HG03439 (cell line): ENCODE measurements at regions not wholly inside any gene's neighbourhood (a gene's known extent, or its start where the extent isn't known, plus 50 kb on each side); places are given as distances from the start of the nearest gene placed in this dataset.

Experiments
- ATAC-seq: cut with Tn5 transposase; IDR thresholded peaks from one replicate; pipeline ENCODE4 v1.9.1; 2021; ENCODE audit warnings: mild to moderate bottlenecking, moderate library complexity; ENCODE audit not compliant: unreplicated experiment

DNA sequence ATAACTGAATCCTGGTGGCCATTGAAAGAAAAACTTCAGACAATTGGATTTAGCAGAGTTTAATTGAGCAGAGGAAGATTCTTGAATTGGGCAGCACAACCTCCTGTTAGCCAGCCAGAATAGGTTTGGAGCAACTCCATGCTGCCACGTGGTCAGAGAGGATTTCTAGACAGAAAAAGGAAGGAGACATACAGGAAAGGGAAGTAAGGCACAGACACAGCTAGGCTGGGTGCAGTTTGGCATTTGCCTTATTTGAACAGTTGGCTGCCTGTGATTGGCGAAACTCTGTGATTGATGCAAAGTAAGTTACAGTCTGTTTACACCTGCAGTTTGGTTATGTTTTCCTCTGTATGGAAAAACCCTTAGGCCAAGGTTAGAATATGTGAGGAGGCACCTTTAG, 85.8 kb upstream of the SPATA13 start:
- ATAC-seq, result no peak

DNA sequence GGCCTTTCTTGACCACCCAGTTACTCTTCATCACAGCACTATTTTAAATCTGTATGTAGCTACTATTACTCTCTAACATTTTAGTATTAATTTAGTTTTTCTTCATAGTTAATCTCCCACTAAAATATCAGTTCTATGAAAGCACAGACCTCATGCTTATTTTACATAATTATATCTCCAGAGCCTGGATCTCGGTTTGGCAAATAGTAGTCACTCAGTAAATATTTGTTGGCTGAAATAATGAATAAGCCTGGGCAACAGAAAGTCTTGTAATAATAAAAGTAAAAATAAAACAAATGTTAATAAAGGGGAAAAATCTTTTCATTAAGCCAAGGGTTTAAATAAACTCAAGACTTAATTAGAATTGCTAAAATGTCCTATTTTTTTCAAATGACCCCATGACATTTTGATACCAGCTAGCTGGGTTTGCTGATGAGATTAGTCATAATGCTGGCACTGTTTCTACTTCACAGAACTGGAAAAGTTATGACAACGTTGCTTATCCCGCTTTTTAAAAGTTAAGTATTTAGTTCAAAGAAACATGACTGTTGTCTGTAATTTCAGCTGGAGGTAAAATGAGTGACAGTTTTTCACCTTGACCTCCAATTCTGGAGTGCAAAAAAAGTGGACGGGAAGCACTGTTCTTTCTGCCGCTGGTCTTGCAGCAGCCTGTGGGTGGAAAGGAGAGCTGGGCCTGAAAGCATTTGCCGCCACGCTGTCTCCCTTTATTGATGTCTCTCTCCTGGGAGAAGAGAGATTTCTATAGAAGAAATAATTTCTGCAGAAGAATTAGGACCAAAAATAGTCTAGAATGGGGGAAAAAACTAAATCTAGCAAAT, 85.2 kb upstream of the SPATA13 start:
- no peak for ATAC-seq

DNA sequence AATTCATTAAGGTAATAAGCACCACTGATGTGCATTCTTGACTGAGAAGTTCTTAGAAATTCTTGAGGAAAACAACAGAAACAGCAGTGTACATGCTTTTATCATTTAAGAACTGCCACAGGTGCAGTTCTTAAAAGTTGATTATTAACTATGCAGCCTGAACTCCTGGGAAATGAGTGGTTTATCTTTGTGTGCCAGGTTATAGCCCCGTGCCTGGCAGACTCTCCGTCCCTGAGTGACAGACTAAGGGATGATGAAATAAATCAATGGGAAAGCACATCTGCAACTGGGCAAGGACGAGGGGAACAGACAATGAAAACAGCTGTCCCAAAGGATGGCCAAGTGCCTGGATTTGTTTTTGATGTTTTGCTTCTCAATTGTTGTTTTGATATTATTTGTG, 84.4 kb upstream of the SPATA13 start:
- no peak for ATAC-seq

GRCh38 chr13:24076636-24077035, 83.9 kb upstream of the SPATA13 start:
- ATAC-seq, result no peak

DNA sequence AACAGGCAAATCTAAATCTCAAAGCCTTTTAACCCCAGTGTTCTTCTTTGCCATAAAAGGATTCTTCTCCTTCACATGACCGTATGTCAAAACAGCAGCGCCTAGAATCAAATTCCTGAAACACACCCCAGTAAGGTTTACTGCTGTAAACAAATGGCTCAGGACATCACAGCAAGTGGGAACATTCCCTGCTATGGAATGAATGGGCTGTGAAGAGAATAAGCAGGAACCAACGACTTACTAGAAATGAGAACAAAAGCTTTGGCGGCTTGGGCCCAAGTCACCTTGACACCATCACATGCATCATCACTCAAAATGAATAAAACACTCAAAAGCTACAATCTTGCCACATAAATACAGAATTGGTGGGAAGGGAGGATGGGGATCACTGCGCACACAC, 80.4 kb upstream of the SPATA13 start:
- no peak for ATAC-seq

DNA sequence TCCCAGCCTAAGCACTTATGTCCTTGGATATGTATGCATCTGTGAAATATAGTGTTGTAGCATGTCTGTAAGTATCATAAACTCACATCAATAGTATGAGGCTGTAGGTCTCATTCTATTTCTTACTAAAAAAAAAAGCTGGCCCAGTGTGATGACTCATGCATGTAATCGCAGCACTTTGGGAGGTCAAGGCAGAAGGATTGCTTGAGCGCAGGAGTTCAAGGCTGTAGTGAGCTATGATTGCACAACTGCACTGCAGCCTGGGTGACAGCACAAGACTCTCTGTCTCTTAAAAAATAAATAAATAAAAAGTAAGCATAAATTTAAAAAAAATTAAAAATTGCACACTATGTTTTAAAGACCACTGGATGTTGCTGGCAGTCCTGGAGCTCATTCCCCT, 79.1 kb upstream of the SPATA13 start:
- ATAC-seq, result no peak

- ATAC-seq, result no peak
Measured at GRCh38 chr13:24083141-24083540, 77.4 kb upstream of the SPATA13 start.

- no peak for ATAC-seq
Measured at GRCh38 chr13:24083722-24084421, 76.6 kb upstream of the SPATA13 start.

DNA sequence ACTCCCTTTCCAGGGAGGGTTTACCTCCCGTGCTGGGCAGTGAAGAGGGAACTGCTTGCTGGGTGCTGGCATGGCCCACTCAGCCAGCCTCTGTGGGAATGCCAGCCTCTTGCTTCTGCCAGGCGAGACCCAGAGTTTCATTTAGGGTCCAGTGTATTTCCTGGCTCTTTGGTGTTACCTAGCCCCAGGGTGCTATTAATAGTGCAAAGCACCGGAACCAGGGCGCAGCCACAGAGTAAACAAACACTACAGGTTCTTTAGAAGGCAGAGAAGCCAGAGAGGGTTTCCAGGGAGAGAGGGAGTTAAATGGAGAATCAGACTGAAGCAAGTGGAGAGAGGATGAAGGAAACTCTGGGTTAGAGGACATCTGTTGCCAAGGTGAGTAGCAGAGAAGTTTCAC, 74.9 kb upstream of the SPATA13 start:
- ATAC-seq, result no peak

DNA sequence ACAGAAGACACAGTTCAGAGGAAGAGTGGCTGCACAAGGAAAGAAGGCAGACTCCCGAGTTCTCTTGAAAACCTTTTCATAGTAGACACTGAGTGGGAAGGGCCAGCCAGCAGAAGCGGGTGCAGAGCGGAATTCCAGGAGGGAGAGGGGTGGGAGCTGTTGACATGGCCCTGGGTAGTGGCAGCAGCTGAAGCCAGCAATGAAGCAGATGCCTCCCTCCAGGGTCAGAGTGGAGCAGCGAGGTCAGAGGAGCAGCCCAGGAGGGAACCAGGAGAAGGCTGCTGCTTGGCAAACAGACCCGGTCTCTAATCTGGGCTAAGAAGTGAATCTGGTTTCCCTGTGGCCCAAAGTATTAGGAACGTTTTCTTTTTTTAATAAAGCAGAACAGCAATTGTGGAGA, 73.9 kb upstream of the SPATA13 start:
- no peak for ATAC-seq

GRCh38 chr13:24087605-24088225, 72.8 kb upstream of the SPATA13 start:
- no peak for ATAC-seq

DNA sequence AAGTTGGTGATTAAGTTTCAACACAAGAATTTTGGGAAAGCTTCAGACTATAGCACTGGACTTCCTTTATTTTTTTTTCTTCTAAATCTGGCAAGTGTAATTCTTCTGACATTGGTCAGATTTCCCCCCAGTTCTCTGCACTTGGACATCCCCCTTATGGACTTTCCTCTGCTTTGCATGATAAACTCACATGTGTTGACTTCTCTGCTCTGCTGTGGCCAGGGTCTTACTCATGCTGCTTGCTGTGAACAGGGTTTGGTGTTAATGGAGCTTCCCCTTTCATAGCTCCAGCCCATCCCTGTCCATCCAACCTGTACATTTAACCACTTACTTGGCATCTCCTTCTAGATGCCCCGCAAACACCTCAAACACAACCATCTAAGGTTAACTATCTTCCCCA, 70.5 kb upstream of the SPATA13 start:
- no peak for ATAC-seq

- no peak for ATAC-seq
Measured at GRCh38 chr13:24091080-24091479, 69.4 kb upstream of the SPATA13 start.

GRCh38 chr13:24092108-24092507, 68.4 kb upstream of the SPATA13 start:
- ATAC-seq, result no peak

GRCh38 chr13:24093047-24093446, 67.5 kb upstream of the SPATA13 start:
- ATAC-seq, result no peak

- peak; percentile 4 for ATAC-seq
Measured at GRCh38 chr13:24096659-24097058, 63.9 kb upstream of the SPATA13 start.

DNA sequence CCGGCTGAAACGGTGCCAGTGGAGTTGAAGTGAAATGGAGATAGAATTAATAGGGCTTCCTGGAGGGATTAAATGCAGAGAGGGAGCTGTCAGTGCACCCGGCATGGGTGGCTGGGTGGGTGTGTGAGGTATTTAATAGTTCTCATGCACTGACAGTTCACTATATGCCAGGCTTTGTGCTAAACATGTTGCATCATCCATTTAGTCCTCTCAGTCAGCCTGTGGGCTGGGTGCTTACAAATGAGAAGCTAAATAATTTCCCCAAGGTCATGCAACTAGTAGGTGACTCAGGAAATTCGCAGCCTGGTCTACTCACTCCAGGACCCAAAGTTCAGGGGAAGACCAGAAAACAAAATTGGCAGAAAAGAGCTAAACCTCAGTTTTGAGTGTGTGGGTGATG, 63.5 kb upstream of the SPATA13 start:
- peak; percentile 61 for ATAC-seq

- no peak for ATAC-seq
Measured at GRCh38 chr13:24097667-24098066, 62.9 kb upstream of the SPATA13 start.

DNA sequence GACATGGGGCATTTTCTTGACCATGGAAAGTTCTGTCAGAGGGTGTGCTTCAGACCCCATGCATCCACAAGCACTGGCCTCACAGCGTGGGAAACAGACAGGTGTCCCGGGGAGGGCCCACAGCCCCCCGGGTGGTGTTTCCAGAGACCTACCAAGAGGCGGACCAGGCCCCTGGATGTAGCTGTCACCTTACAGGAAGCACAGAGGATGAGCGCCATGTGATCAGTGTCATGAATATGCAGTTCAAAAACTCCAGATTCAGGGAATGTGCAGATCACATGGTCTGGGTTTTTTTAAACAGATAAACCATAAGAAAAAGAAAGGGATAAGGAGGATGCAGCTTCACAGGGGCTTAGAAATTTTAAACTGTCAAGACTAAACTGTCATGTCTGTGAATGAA, 61.0 kb upstream of the SPATA13 start:
- no peak for ATAC-seq

DNA sequence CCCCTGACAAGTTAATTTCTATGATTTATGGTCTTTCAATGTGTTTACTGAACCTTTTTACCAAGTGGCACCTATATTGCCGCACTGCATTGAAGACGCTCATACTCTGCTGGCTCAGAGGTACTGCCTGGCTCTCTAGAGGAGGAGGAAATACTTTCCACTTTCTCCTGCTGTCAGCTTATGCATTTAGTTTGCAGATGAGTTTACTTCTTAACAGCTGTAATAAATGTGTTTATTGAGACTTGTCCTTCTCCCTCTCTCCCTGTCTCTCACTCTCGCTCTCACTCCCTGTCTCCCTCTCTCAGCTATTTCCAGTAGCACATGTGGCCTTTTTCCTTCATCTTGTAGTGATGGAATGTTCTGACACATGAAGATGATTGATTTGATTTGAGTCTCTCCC, 60.3 kb upstream of the SPATA13 start:
- ATAC-seq, result no peak

DNA sequence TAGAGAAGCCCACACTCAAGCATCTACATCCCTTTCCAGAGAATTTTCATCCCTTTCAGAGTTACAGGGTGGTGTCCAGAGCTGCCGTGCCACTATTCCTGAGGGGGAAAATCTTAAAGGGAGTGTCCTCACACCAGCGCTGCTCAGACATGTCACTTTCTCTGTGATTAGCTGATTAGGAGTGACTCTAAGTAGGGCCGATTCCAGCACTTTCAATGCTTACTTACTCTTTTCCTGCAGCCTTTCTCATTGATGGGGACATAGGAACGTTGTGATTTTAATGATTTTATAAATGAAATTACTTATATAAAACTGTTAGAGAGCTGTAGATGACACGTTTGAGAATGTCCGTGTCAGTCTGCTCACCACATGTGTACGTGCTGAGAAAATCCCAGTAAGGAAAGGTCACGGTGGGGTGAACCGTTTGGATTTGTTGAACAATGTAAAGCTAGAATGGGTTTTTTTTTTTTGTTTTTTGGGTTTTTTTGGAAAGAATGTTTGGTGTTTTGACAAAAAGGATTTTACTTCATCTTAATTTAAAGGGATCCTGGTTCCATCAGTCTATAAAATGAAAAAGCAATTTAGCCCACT, 56.6 kb upstream of the SPATA13 start:
- ATAC-seq, result no peak

GRCh38 chr13:24104723-24105122, 55.8 kb upstream of the SPATA13 start:
- no peak for ATAC-seq
